ENCODE measurements at regions not wholly inside any gene's neighbourhood (a gene's known extent, or its start where the extent isn't known, plus 50 kb on each side); places are given as distances from the start of the nearest gene placed in this dataset.
"Not testable (repeated sequence)": the region's sequence is repeated elsewhere in the genome, so short reads cannot be mapped to it uniquely, and the experiment has no call there.

DNA sequence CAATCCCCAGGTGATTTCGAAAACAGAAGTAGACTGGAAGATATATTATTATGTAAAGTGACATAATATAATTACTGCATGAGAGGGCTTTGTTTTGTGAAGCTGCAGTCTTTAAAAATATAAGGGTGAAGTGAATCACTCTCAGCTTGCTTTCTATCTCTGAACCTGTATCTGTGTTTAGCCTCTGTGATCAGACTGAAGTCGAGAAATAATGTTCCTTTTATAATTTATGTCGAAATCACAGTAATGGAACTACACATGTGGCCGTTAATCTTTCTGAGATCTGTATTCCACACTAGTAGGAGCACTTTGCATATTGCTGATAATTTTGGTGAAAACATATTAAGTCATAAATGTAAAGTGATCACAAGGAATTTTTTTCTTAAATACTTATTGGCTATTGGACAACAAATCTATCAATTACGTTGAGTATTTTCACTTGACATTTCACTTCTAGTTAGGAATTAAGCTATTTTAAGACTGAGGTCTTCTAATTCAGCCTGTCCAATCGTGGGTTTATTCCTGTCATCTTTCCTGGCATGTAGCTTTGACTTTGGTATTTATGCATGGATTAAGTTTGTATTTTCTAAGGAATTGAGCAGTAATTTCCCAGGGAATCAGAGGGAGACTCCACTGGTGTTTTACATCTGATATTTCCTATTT is 268.2 kb upstream of the POT1 start:
- no peak for DNase-seq

DNA sequence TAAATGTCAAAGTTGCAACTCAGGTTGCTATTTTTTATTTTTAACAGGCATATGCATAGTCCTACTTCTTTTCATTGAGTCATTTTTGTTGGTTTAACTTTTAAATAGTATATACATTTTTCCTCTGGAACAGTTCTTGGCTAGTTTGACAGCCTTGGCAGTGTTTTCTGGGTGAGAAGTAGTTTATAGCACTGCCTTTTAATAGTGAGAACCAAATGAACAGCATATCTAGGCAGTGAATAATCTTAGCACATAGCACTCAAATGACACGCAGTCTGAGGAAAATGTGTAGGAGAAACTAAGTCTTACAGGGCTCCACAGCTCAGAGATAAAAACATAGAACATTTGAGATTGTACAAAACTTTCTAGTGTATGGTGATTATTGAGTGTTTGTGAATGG is 265.5 kb upstream of the POT1 start:
- DNase-seq: no peak

DNA sequence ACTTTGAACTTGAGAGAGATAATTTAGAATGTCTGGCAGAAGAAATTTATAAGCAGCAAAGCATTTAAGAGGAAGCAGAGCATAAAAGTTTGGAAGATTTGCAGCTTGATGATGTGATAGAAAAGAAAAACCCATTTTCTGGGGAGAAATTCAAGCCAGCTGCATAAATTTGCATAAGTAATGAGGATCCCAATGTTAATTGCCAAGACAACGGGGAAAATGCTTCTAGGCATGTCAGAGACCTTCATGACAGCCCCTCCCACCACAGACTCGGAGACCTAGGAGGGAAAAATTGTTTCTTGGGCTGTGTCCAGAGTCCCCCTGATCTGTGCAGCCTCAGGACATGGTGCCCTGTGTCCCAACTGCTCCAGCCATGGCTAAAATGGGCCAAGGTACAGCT is 263.6 kb upstream of the POT1 start:
- no peak for DNase-seq

DNA sequence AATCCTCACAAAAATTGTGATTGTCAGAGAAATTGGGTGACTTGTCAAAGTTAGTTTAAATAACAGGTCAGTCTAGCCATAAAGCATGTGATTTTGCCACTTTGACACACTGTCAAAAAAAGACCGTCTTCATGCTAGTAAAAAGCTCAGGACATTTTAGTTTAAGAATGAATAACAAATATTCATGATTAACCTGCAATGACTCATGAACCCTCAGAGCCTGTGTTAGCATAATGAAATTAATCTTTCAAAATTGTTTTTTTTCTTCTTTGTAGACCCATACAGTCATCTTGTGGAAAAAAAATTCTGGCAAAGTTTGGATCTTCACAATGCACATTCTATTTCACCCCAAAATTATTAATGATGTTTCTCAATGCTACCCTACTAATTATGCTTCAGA is 255.2 kb upstream of the POT1 start:
- no peak for DNase-seq

DNA sequence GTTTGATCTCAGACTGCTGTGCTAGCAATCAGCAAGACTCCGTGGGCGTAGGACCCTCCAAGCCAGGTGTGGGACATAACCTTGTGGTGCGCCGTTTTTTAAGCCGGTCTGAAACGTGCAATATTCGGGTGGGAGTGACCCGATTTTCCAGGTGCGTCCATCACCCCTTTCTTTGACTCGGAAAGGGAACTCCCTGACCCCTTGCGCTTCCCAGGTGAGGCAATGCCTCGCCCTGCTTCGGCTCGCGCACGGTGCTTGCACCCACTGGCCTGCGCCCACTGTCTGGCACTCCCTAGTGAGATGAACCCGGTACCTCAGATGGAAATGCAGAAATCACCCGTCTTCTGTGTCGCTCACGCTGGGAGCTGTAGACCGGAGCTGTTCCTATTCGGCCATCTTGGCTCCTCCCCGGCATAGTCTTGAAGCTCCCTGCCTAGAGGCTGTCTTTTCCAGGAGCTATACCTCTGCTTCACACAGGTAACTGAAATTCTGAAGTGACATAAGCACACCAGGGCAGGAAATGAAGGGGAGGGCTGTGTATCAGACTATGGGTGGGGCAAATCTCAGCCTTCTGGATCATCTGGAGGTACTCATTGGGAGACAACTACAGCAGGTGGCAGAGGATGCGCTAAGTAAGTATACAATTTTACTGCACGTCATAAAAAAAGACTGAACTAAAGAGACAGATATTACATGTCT is 252.1 kb upstream of the POT1 start:
- not testable (repeated sequence) for DNase-seq

DNA sequence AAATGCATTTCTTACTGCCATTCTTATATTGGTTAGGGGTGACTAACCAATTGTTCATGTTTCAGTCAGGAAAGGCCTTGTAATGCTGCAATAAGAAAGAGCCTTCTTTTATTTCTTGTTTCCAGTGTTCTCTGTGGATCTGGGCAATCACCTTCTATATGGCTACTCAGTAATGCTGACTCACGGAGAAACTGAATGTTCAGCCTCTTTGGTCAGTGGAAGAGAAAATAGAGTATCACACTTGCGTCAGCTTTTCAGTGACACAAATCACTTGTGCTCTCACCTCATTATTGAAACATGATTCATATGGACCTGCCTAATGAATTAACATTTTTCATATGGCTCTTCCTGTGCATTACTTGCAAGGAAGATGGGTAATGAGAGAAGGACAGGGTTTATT is 243.9 kb upstream of the POT1 start:
- no peak for DNase-seq

DNA sequence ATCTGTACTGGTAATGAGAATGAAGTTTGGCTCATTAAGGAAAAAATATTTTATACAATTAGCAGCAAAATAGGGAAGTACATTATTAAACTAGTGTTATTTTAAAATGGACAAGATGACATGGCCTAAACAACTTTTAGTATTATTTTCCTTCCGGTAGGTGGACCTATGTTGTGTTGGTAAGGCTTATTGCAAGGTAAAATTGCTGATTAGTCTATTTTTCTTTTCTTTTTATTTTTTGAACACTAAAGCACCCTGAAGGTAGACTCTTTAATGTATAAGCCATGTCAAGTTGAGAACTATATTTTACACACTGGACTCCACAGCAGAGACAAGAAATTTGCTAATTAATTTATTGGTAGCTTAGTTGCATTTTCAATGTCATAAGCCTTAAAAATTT is 239.5 kb upstream of the POT1 start:
- no peak for DNase-seq

DNA sequence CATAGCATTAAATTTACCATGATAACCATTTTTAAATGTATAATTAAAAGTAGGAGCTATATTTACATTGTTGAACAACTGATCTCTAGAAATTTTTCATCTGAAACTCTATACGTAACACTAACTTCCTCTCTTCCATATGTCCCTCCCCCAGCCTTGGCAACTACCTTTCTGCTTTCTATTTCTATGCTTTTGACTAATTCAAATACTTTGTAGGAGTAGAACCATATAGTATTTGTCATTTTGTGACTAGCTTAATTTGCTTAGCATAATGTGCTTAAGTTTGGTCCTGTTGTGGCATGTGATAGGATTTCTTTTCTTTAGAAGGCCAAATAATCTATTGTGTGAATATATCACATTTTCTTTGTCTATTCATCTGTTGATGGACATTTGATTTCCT is 225.3 kb upstream of the POT1 start:
- no peak for DNase-seq

DNA sequence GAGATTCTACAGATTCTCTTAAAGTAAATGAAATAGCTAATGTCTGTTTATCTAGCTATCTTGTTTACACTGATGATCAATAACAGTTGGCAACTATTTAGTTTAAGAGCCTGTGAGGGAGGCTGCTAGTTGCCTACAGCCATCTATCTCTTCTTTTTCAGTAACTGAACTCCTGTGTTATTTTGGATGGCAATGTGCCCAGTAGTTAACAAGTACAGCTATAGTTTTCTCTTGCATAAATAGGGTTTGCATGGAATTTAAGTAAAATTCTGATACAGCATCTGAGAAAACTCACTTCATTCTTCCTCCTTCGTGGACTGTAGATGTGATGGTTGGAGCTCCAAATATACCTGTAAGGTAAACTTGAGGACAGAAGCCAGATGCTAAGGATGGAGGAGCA is 219.5 kb upstream of the POT1 start:
- DNase-seq: no peak

DNA sequence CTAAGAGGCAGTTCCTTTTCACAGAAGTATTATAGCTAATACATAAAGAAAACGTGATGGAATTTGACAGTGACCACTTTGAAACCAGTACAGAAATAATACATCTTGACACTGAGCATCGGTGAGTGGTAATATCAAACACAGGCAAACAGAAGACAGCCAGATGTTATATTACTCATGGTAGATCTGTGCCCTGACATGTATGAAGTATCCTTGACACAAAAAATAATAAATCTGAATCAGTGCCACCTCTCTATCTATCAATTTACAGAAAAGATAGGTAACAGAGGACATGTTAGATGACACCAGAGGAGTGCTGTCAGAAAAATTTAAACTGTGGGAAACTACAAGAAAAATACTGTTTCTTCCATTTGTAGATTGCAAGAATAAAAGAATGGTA is 217.4 kb upstream of the POT1 start:
- no peak for DNase-seq

DNA sequence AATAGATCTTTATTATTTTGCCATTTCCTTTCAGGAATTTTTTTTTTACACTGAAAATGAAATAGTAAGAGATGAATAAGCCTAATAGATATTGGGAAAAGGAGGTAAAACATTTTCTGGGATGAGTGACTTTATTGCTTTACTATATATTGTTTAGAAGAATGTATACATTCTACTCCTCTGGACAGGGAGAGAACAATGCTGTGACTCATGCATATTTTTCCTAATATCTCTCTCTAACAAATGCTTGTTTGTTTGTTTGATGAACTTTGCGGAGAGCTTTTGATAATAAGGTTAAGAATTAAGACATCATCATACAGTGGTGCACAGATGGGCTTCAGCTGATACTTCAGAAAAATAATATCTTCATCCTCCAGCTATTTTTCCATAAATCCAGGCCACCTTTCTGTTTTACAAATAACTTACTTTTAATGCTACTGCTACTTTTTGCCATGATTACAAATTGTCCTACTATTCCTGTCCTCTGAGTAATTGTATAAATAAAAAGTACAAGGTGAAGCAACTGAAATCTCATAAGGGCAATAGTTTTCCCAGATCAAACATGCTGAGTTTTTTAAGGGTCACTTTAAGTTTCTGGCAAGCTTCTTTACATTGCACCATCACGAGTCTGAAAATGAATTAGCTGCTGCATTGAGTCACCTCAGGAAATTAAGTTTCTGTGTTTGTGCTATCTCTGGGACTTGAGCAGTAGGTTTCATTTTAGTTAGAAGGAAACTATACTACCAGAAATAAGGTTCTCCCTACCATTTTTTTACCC is 207.3 kb upstream of the POT1 start:
- DNase-seq: no peak

DNA sequence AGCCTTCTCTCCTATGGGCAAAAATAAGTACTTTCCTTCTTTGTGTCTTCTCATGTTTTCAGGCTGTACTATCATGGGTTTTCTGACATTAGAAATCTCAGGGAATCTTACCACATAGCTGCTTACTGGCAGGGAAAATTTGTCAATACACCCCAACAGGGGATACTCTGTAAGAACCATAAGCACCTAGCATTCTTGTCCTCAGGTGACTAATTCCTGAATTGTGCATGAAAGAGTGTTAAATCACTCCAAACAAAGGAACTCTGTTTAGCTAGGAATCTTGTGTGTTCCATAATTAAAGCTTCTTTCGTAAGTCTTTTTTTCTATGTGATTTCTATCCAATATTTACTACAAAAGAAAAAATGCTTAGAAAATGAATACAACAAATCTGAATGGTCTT is 206.7 kb upstream of the POT1 start:
- no peak for DNase-seq

DNA sequence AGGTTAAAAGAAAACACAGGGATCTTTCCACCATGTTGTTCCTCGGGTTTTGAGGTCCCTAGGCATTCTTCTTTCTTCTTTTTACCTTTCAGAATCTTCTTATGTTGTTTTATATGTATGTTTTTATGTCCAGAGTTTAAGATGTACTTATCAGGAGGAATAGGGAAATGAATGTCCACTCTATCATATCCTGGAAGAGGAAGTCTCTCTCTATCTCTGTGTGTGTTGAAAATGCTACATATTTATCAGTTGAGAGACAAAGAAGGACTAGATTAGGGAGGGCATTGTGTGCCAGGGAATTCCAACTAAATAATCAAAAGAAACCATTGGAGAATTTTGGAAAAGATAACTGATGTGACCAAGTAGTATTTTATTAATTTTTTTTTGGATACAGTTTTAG is 200.5 kb upstream of the POT1 start:
- no peak for DNase-seq

DNA sequence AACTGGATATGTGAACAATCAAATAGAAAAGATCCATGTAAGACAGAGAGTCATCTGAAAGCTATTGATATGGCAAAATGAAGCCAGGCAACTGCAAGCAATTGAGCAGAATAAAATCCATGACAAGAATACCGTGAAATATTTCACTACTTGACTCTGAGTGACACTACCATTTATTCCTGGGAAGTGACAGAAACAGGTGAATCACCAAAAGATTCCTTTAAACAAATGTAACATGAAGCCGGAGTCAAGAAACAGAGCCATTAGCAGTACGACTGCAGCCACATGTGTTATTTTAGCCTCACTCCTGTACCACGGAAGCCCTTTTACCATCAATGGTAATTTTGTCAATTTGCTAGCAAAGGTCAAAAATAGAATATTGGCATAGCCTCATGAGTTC is 197.7 kb upstream of the POT1 start:
- DNase-seq: no peak

DNA sequence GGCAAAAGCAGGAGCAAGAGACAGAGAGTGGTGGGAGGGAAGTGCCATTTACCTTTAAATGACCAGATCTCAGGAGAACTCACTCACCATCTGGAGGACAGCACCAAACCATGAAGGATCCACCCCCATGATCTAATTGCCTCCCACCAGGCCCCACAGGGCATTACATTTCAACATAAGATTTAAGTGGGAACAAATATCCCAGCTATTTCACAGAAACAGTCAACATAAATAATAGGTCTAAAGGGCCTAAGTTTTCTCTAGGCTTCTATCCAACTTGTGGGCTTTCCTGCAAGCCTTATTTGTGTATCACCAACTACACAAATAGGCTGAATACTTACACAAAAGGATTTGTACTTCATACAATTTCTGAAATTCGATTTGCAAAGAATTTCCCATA is 196.8 kb upstream of the POT1 start:
- no peak for DNase-seq

DNA sequence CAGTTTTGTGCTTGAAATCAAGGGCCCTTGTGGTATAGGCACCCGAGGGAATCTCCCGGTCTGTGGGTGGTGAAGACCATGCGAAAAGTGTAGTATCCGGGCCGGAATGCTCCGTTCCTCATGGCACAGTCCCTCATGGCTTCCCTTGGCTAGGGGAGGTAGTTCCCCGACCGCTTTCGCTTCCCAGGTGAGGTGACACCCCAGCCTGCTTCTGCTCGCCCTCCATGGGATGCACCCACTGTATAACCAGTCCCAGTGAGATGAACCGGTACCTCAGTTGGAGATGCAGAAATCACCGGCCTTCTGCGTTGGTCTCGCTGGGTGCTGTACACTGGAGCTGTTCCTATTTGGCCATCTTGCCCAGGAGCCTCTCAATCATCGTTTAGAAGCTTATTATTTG is 195.7 kb upstream of the POT1 start:
- DNase-seq: no peak

DNA sequence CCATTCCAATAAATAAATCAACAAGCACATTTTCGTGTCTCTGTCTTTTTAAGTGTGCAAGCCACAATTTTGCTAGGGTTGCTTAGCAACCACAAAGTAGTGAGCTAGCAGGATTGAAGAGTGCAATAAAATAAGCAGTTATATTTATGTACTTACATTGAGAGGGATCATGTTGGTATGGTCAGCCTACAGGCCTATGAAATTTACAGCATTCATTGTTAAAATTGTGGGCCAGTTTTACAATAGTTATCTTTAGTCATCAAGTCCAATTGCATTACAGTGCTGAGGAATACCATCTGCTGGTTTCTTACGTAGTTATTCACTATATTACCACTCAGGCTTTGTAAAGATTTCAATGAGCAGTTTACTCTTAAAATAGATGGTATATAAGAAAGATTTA is 192.5 kb upstream of the POT1 start:
- no peak for DNase-seq

DNA sequence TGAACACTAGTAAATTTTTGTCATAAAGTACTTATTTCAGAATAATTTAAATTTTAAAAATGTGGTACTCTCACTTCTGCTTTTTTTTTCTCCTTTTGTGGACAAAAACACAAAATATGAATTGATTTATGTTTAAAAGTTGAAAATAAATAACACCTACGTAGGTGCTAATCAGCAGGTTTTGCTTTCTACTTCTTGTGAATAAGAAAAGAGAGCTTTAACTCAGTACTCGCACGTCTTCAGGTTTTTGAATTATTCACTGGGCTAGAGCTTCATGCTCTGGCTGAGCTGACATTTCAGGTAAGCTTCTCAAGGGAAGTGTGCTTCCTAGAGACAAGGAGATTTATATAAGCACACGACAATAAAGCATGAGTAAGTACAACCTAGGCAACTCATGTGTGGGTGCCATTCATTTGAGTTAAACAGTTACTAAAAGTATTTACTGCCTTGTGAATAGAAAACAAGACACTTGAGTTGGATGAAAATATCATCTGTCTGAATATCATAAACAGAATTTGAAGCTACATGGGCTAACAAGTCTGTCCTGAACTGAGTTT is 190.0 kb upstream of the POT1 start:
- DNase-seq: no peak

DNA sequence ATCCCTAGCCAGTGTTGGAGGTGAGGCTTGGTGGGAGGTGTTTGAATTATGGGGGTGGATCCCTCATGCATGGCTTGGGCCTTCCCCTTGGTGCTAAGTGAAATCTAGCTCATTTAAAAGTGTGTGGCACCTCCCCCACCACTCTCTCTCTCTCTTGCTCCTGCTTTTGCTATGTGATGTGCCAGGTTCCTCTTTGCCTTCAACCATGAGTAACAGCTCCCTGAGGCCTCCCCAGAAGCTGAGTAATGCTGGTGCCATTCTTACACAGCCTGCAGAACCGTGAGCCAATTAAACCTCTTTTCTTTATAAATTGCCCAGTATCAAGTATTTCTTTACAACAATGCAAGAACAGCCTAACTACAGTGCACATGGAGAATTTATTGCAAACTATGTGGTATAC is 188.8 kb upstream of the POT1 start:
- no peak for DNase-seq

DNA sequence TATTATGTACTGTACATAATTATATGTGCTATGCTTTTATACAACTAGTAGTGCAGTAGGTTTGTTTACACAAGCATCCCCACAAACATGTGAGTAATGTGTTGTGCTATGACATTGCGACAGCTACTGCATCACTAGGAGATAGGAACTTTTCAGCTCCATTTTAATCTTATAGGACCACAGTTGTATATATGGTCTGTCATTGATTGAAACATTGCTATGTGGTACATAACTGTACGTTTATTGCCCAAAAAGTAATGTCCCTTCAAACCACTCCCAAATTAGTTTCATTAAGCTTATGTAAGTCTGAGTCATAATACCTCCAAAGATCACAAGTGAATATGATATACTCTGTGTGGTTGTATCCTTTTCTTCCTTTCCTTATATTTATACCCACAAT is 183.2 kb upstream of the POT1 start:
- DNase-seq: no peak

DNA sequence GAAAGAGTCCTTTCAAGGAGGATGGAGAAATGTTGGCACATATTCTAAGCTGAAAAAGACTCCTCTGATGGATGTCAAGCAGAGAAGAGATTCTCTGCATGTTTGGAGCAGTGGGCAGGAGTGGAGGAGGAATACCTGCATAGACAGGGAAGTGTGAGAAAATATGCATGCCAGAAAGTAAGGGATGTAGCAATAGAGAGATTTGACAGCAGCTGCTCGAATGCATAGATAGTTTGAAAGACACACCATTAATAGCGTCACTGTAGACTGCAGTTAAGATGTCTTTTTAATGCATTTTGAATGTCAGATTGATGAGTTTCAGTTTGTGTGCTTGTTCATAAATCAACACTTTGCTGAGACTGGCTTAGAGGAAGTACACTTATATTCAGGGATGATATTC is 169.9 kb upstream of the POT1 start:
- DNase-seq: no peak

DNA sequence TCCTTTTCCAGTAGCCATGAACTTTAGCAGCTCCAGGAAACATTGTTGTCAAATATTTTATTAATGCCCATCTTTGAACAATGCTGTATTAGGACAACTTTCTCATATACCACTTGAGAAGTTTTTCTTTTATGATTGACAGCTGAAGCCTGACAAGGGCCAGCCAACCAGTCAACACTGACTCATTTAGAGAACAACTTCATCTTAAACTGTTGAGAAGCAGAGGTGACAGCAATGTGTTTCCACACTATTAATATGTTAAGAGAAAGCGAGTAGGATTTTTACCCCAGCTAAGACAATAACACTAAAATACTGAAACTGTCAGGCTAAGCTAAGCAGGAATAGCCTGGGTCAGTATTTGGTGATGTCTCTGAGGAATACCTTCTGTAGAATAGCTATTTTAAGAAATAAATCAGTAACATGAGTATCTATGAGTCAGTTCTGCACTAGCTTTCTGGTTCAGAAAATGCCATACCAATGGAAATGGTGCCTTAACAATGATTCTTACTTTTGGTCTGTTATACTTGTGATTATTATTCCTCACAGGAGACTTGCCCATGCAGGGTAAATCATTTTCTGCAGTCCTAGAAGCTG is 168.8 kb upstream of the POT1 start:
- no peak for DNase-seq

DNA sequence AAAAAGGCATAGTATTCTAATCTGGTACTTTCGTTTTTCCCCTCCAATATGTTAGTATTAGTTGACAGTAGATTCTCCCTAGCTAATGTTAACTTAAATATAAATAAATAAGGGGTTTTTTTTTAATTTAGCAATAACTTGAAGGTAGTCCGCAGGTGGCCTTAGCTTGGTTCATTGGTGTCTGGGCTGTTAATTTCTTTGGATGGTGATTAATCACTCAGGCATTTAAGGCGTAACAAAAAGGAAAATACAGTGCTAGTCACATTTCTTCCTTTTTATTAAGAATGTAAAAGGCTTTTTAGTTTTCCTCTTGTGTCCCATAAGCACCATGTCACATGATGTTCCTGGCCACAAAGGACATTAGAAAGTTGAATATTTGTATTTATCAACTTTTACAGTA is 161.0 kb upstream of the POT1 start:
- no peak for DNase-seq

DNA sequence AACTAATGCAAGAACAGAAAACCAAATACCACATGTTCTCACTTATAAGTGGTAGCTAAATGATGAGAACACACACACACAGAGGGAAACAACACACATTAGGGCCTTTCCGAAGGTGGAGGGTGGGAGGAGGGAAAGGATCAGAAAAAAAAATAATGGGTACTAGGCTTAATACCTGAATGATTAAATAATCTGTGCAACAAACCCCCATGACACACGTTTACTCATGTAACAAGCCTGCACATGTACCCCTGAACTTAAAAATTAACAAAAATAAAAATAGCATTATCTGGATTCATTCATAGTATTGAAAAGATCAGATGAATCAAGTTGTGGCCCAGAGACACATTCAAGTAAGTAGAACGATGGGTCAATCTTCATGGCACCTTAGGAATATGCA is 159.5 kb upstream of the POT1 start:
- no peak for DNase-seq

All from NCI-H2029 treated with DMSO at 0.1 percent for 48 hours (cell line).